ENCODE measurements at regions not wholly inside any gene's neighbourhood (a gene's known extent, or its start where the extent isn't known, plus 50 kb on each side); places are given as distances from the start of the nearest gene placed in this dataset.
"Not testable (repeated sequence)": the region's sequence is repeated elsewhere in the genome, so short reads cannot be mapped to it uniquely, and the experiment has no call there.

DNA sequence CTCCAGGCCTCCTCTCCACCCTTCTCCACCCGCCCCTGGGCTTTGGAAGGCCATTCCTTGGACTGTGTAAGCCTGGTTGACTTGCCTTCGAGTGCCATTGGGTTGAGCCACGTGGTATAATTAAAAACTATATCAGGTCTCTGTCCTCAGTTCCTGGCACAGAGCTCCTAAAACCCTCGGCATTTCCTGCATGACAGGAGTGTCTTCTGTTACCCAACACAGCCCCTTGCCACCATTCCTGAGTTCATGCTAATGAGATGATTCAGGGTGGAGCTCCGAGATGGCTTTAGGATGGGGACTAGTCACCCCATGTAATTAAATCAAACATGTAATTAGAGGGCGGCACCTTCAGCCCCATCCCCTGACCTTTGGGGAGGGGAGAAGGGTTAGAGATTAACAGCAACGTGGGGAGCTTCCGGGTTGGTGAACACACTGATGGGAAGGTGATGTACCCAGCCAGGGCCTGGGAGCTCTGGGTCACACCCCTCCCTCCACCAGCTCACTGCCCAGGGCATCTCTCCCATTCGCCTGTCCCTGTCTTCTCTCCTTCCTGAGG is 256.4 kb downstream of the FAM43A start:
- no peaks in the 10 kb centered on the region for H3K27me3 ChIP-seq (ENCODE audit: control insufficient read depth in 2 of 2, insufficient read depth in 1 of 2, low read length in 1 of 2)
- WGBS, result 83% methylated on average over 9 of the region's 9 CpGs
- H3K4me3 ChIP-seq (ENCODE audit: low read length in 2 of 2), result no peak overlapping the region
- no peak for DNase-seq (ENCODE audit: low read depth in 6 of 9, low spot score in 9 of 9)
- no peaks in the 10 kb centered on the region for H3K36me3 ChIP-seq (ENCODE audit: control insufficient read depth in 2 of 2, insufficient read depth in 2 of 2, low read length in 1 of 2)
- H3K9me3 ChIP-seq (ENCODE audit: control insufficient read depth in 2 of 2, insufficient read depth in 1 of 2, low read length in 1 of 2), result no peaks in the 10 kb centered on the region
- H3K4me1 ChIP-seq (ENCODE audit: control insufficient read depth in 2 of 2, insufficient read depth in 2 of 2, low read length in 2 of 2), result no peaks in the 10 kb centered on the region
- no peak overlapping the region for H3K27ac ChIP-seq (ENCODE audit: low read depth in 1 of 2, low read length in 1 of 2)

DNA sequence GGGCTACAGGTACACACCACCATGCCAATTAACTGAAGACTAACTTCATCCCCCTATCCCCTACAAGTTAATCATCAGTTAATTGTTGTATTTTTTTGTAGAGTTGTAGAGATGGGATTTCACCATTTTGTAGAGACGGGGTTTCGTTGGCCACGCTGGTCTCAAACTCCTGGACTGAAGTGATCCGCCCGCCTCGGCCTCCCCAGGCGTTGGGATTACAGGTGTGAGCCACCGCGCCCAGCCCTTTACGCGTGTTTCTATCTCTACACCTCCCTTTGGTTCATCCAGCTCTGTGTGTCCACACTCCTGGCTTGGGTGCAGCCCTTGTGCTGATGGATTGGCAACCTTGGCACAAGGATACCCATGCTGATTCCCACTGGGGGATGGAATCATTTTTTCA is 258.8 kb downstream of the FAM43A start:
- no peaks in the 10 kb centered on the region for H3K27me3 ChIP-seq (ENCODE audit: control insufficient read depth in 2 of 2, insufficient read depth in 1 of 2, low read length in 1 of 2)
- H3K27ac ChIP-seq (ENCODE audit: low read depth in 1 of 2, low read length in 1 of 2), result no peak overlapping the region
- 91% methylated on average over 11 of the region's 11 CpGs for WGBS
- H3K36me3 ChIP-seq (ENCODE audit: control insufficient read depth in 2 of 2, insufficient read depth in 2 of 2, low read length in 1 of 2), result no peaks in the 10 kb centered on the region
- no peak for DNase-seq (ENCODE audit: low read depth in 6 of 9, low spot score in 9 of 9)
- H3K4me3 ChIP-seq (ENCODE audit: low read length in 2 of 2), result no peak overlapping the region
- H3K4me1 ChIP-seq (ENCODE audit: control insufficient read depth in 2 of 2, insufficient read depth in 2 of 2, low read length in 2 of 2), result no peaks in the 10 kb centered on the region
- no peaks in the 10 kb centered on the region for H3K9me3 ChIP-seq (ENCODE audit: control insufficient read depth in 2 of 2, insufficient read depth in 1 of 2, low read length in 1 of 2)

DNA sequence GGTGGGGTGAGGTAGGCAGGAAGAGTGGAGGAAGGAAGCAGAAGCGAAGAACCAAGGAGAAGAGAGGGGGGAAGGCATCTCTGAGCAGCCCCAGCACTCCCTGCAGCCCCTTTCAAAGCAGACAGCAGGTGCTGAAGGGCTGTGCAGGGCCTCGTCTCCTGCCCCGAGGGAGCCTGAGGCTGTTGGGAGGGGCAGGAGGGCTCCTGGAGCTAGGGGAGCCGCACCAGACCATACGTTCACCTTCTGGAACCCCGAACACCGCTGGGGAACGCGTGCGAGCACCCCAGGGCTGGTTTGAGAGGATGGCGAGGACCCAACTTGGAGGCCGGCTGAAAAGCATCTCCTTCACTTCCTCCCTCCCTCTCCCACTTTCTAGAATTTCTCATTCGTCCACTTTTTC is 259.8 kb downstream of the FAM43A start:
- Histone ChIP-seq H3K36me3 (ENCODE audit: control insufficient read depth in 2 of 2, insufficient read depth in 2 of 2, low read length in 1 of 2) (no peaks in the 10 kb centered on the region), H3K27ac (ENCODE audit: low read depth in 1 of 2, low read length in 1 of 2) (no peak overlapping the region), H3K27me3 (ENCODE audit: control insufficient read depth in 2 of 2, insufficient read depth in 1 of 2, low read length in 1 of 2) (no peaks in the 10 kb centered on the region), H3K9me3 (ENCODE audit: control insufficient read depth in 2 of 2, insufficient read depth in 1 of 2, low read length in 1 of 2) (no peaks in the 10 kb centered on the region), H3K4me1 (ENCODE audit: control insufficient read depth in 2 of 2, insufficient read depth in 2 of 2, low read length in 2 of 2) (no peaks in the 10 kb centered on the region), H3K4me3 (ENCODE audit: low read length in 2 of 2) (no peak overlapping the region)
- WGBS, result 79% methylated on average over 13 of the region's 13 CpGs
- DNase-seq (ENCODE audit: low read depth in 6 of 9, low spot score in 9 of 9), result no peak

DNA sequence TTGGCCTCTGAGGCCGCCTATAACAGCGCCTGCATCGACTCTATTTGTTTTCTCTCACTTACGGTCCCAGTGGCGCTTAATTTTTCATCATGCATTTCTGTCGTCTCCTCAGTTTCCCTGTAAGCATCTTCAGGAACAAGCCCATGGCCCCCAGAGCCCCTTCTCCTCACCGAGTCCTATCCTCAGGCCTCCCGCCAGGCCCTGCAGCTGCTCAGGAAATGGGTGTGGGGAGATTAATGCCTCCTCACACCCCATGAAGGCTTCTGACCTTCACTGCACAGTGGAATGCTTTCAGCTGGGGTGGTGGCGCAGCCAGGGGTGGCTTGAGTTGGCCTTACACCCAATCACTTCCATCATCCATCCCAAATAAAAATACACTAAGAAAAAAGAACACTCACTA is 260.4 kb downstream of the FAM43A start:
- H3K27me3 ChIP-seq (ENCODE audit: control insufficient read depth in 2 of 2, insufficient read depth in 1 of 2, low read length in 1 of 2), result no peaks in the 10 kb centered on the region
- WGBS, result 90% methylated on average over 9 of the region's 9 CpGs
- no peak overlapping the region for H3K27ac ChIP-seq (ENCODE audit: low read depth in 1 of 2, low read length in 1 of 2)
- no peak overlapping the region for H3K4me3 ChIP-seq (ENCODE audit: low read length in 2 of 2)
- H3K9me3 ChIP-seq (ENCODE audit: control insufficient read depth in 2 of 2, insufficient read depth in 1 of 2, low read length in 1 of 2), result no peaks in the 10 kb centered on the region
- no peaks in the 10 kb centered on the region for H3K36me3 ChIP-seq (ENCODE audit: control insufficient read depth in 2 of 2, insufficient read depth in 2 of 2, low read length in 1 of 2)
- no peaks in the 10 kb centered on the region for H3K4me1 ChIP-seq (ENCODE audit: control insufficient read depth in 2 of 2, insufficient read depth in 2 of 2, low read length in 2 of 2)
- DNase-seq (ENCODE audit: low read depth in 6 of 9, low spot score in 9 of 9), result no peak

DNA sequence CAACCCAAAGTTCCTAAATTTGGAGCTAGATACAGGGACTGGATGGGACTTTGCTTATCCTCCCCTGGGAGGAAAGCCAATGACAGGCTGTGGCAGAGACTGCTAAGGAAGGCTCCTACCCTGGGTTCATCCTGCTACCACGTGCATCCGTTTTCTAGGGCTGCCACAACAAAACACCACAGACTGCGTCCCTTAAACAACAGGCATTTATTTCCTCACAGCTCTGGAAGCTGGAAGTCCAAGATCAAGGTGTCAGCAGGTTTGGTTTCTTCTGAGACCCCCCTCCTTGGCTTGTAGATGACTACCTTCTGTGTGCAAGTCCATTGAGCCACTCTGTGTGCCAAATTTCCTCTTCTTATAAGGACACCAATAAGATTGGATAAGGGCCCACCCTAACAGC is 263.9 kb downstream of the FAM43A start:
- no peak overlapping the region for H3K27ac ChIP-seq (ENCODE audit: low read depth in 1 of 2, low read length in 1 of 2)
- no peaks in the 10 kb centered on the region for H3K27me3 ChIP-seq (ENCODE audit: control insufficient read depth in 2 of 2, insufficient read depth in 1 of 2, low read length in 1 of 2)
- H3K36me3 ChIP-seq (ENCODE audit: control insufficient read depth in 2 of 2, insufficient read depth in 2 of 2, low read length in 1 of 2), result no peaks in the 10 kb centered on the region
- H3K4me3 ChIP-seq (ENCODE audit: low read length in 2 of 2), result no peak overlapping the region
- H3K4me1 ChIP-seq (ENCODE audit: control insufficient read depth in 2 of 2, insufficient read depth in 2 of 2, low read length in 2 of 2), result peaks cover 0 to 6% of the 10 kb centered on the region in 2 donors
- WGBS, result 99% methylated on average over 3 of the region's 3 CpGs
- H3K9me3 ChIP-seq (ENCODE audit: control insufficient read depth in 2 of 2, insufficient read depth in 1 of 2, low read length in 1 of 2), result no peaks in the 10 kb centered on the region
- no peak for DNase-seq (ENCODE audit: low read depth in 6 of 9, low spot score in 9 of 9)

DNA sequence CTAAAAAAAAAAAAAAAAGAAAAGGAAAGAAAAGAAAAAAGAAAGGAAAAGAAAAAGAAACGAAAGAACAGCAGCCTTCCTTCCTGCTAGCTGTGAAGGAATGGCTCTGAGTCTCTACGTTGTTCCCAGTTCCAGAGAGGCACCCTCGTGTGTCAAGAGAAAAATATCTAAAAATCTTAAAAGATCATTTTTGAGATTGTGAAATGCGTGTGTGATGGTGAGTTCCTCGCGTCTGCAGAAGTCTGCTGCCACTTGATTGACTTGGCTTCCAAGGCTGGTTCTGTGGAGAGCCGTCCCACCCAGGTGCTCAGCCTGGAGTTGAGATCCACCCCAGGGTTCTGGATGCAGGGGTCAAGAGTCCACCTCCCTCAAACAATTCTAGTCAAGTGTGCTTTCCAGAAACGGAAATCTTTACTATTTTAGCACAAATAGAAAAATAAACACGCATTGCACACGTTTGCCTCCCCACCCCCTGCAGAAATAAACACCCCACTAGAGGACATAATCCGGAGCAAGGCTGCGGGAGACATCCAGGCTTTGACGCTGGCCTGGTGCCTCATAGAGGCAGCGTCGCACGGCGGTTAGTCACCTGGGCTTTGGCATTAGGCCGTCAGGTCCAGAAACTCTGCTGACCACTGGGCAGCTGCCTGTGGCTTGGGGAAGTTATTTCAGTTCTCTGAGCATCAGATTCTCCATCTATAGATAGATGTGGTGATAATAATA is 265.4 kb downstream of the FAM43A start:
- Histone ChIP-seq H3K36me3 (ENCODE audit: control insufficient read depth in 2 of 2, insufficient read depth in 2 of 2, low read length in 1 of 2) (no peaks in the 10 kb centered on the region), H3K9me3 (ENCODE audit: control insufficient read depth in 2 of 2, insufficient read depth in 1 of 2, low read length in 1 of 2) (no peaks in the 10 kb centered on the region), H3K4me3 (ENCODE audit: low read length in 2 of 2) (no peak overlapping the region), H3K4me1 (ENCODE audit: control insufficient read depth in 2 of 2, insufficient read depth in 2 of 2, low read length in 2 of 2) (peaks cover 0 to 6% of the 10 kb centered on the region in 2 donors), H3K27me3 (ENCODE audit: control insufficient read depth in 2 of 2, insufficient read depth in 1 of 2, low read length in 1 of 2) (no peaks in the 10 kb centered on the region), H3K27ac (ENCODE audit: low read depth in 1 of 2, low read length in 1 of 2) (no peak overlapping the region)
- no peak for DNase-seq (ENCODE audit: low read depth in 6 of 9, low spot score in 9 of 9)
- WGBS, result 97% methylated on average over 18 of the region's 18 CpGs

DNA sequence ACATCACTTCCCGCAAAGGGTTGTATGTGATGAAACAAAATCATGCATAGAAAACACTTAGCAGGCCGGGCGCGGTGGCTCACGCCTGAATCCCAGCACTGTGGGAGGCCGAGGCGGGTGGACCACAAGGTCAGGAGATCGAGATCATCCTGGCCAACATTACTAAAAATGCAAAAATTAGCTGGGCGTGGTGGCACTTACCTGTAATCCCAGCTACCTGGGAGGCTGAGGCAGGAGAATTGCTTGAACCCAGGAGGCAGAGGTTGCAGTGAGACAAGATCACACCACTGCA is 265.9 kb downstream of the FAM43A start:
- H3K36me3 ChIP-seq (ENCODE audit: control insufficient read depth in 2 of 2, insufficient read depth in 2 of 2, low read length in 1 of 2); H3K4me1 ChIP-seq (ENCODE audit: control insufficient read depth in 2 of 2, insufficient read depth in 2 of 2, low read length in 2 of 2); DNase-seq (ENCODE audit: low read depth in 6 of 9, low spot score in 9 of 9); H3K27ac ChIP-seq (ENCODE audit: low read depth in 1 of 2, low read length in 1 of 2); H3K9me3 ChIP-seq (ENCODE audit: control insufficient read depth in 2 of 2, insufficient read depth in 1 of 2, low read length in 1 of 2); H3K4me3 ChIP-seq (ENCODE audit: low read length in 2 of 2); H3K27me3 ChIP-seq (ENCODE audit: control insufficient read depth in 2 of 2, insufficient read depth in 1 of 2, low read length in 1 of 2): not testable (repeated sequence)
- WGBS, result 97% methylated on average over 9 of the region's 9 CpGs

DNA sequence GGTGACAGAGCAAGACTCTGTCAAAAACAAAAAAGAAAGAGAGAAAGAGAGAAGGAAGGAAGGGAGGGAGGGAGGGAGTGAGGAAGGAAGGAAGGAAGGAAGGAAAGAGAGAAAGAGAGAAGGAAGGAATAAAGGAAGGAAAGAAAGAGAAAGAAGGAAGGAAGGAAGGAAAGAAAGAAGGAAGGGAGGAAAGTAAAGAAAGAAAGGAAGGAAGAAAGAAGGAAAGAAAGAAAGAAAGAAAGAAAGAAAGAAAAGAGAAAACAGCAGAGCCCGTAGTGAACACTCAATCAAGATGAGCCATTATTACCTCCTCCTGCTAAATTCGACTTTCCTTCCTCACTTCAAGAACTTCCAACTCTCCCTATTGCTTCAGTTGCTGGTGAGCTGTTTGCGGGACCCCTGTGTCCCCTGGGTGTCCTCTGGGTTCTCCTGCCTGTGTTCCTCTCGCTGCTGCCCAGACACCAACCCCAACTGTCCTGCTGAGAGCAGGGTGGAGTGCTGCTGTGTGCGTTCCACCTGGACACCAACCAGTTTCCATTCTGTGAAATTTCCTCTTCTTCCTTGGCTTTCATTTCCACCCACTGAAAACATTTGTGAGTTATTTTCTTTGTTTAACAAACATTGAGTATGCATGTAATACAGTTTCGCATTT is 266.4 kb downstream of the FAM43A start:
- Histone ChIP-seq H3K4me3 (ENCODE audit: low read length in 2 of 2) (no peak overlapping the region), H3K4me1 (ENCODE audit: control insufficient read depth in 2 of 2, insufficient read depth in 2 of 2, low read length in 2 of 2) (peaks cover 0 to 6% of the 10 kb centered on the region in 2 donors), H3K27me3 (ENCODE audit: control insufficient read depth in 2 of 2, insufficient read depth in 1 of 2, low read length in 1 of 2) (no peaks in the 10 kb centered on the region), H3K27ac (ENCODE audit: low read depth in 1 of 2, low read length in 1 of 2) (no peak overlapping the region), H3K9me3 (ENCODE audit: control insufficient read depth in 2 of 2, insufficient read depth in 1 of 2, low read length in 1 of 2) (no peaks in the 10 kb centered on the region), H3K36me3 (ENCODE audit: control insufficient read depth in 2 of 2, insufficient read depth in 2 of 2, low read length in 1 of 2) (no peaks in the 10 kb centered on the region)
- 92% methylated on average over 6 of the region's 6 CpGs for WGBS
- no peak for DNase-seq (ENCODE audit: low read depth in 6 of 9, low spot score in 9 of 9)

DNA sequence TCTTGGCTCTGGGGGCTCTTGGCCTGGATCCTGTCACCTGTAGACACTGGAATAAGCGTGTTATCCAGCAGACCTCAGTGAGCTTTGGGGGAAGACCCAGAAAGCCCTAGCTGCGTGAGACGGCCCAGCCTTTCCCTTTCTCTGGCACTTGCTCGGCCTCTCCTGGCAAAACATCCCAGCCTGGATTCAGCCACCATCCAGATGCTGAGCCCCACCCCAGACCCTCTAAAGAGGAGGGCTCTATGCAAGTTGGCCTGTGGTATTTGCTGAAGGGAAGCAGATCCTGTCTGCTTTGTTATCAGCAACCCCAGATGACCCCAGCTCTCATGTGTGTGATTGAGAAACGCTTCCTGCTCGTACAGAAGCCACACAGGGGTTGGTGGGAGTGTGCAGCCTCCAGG is 267.2 kb downstream of the FAM43A start:
- Histone ChIP-seq H3K9me3 (ENCODE audit: control insufficient read depth in 2 of 2, insufficient read depth in 1 of 2, low read length in 1 of 2) (no peaks in the 10 kb centered on the region), H3K4me3 (ENCODE audit: low read length in 2 of 2) (no peak overlapping the region), H3K4me1 (ENCODE audit: control insufficient read depth in 2 of 2, insufficient read depth in 2 of 2, low read length in 2 of 2) (peaks cover 0 to 6% of the 10 kb centered on the region in 2 donors), H3K27ac (ENCODE audit: low read depth in 1 of 2, low read length in 1 of 2) (no peak overlapping the region), H3K27me3 (ENCODE audit: control insufficient read depth in 2 of 2, insufficient read depth in 1 of 2, low read length in 1 of 2) (no peaks in the 10 kb centered on the region), H3K36me3 (ENCODE audit: control insufficient read depth in 2 of 2, insufficient read depth in 2 of 2, low read length in 1 of 2) (no peaks in the 10 kb centered on the region)
- DNase-seq (ENCODE audit: low read depth in 6 of 9, low spot score in 9 of 9), result no peak
- 56% methylated on average over 6 of the region's 6 CpGs for WGBS

Data from thymus (tissue), 11 donors.